ENCODE measurements at regions not wholly inside any gene's neighbourhood (a gene's known extent, or its start where the extent isn't known, plus 50 kb on each side); places are given as distances from the start of the nearest gene placed in this dataset.

GRCh38 chr17:55829995-55830612 is 79.3 kb downstream of the PCTP start:
- DNase-seq (ENCODE audit: low spot score) = no peak

- no peak for DNase-seq (ENCODE audit: low spot score)
Observed at GRCh38 chr17:55830699-55831471, 80.0 kb downstream of the PCTP start.

GRCh38 chr17:55833306-55833705 is 82.5 kb downstream of the PCTP start:
- no peak for DNase-seq (ENCODE audit: low spot score)

- no peak for DNase-seq (ENCODE audit: low spot score)
Observed at GRCh38 chr17:55842405-55843158, 91.7 kb downstream of the PCTP start.

- DNase-seq (ENCODE audit: low spot score) = no peak
Observed at GRCh38 chr17:55843785-55844184, 92.9 kb downstream of the PCTP start.

GRCh38 chr17:55845385-55845784 is 94.5 kb downstream of the PCTP start:
- DNase-seq (ENCODE audit: low spot score) = peak; percentile 90

- DNase-seq (ENCODE audit: low spot score) = no peak
Observed at GRCh38 chr17:55846745-55847144, 95.9 kb downstream of the PCTP start.

- DNase-seq (ENCODE audit: low spot score) = no peak
Observed at GRCh38 chr17:55852734-55853133, 101.9 kb downstream of the PCTP start.

GRCh38 chr17:55859301-55859795 is 108.5 kb downstream of the PCTP start:
- DNase-seq (ENCODE audit: low spot score) = no peak

- no peak for DNase-seq (ENCODE audit: low spot score)
Observed at GRCh38 chr17:55865072-55865762, 114.4 kb downstream of the PCTP start.

- no peak for DNase-seq (ENCODE audit: low spot score)
Observed at GRCh38 chr17:55870044-55870443, 119.2 kb downstream of the PCTP start.

- DNase-seq (ENCODE audit: low spot score) = no peak
Observed at GRCh38 chr17:55872374-55872773, 121.5 kb downstream of the PCTP start.

- DNase-seq (ENCODE audit: low spot score) = no peak
Observed at GRCh38 chr17:55873017-55873758, 122.3 kb downstream of the PCTP start.

GRCh38 chr17:55883149-55883548 is 132.3 kb downstream of the PCTP start:
- DNase-seq (ENCODE audit: low spot score) = no peak

GRCh38 chr17:55887531-55887930 is 136.7 kb downstream of the PCTP start:
- DNase-seq (ENCODE audit: low spot score) = no peak

GRCh38 chr17:55889271-55889670 is 138.4 kb downstream of the PCTP start:
- DNase-seq (ENCODE audit: low spot score) = no peak

GRCh38 chr17:55895112-55895759 is 144.4 kb downstream of the PCTP start:
- no peak for DNase-seq (ENCODE audit: low spot score)

GRCh38 chr17:55897301-55897700 is 146.4 kb downstream of the PCTP start:
- no peak for DNase-seq (ENCODE audit: low spot score)

- DNase-seq (ENCODE audit: low spot score) = no peak
Observed at GRCh38 chr17:55898195-55898594, 147.3 kb downstream of the PCTP start.

GRCh38 chr17:55900188-55900587 is 149.3 kb downstream of the PCTP start:
- DNase-seq (ENCODE audit: low spot score) = no peak

All from ecto neural progenitor cell (in vitro differentiated cells).